Stimulated activated naive CD8-positive, alpha-beta T cell treated with anti-CD3 and anti-CD28 coated beads, Interleukin-15, Interleukin-2, amounts not matched to agents 100 U/mL and 50 U/mL, for 24 hours (primary cell): ENCODE measurements at regions not wholly inside any gene's neighbourhood (a gene's known extent, or its start where the extent isn't known, plus 50 kb on each side); places are given as distances from the start of the nearest gene placed in this dataset.
A peak's percentile ranks its signal among the peaks of the same experiment; 100 is the strongest.
"Not testable (repeated sequence)": the region's sequence is repeated elsewhere in the genome, so short reads cannot be mapped to it uniquely, and the experiment has no call there.

Source experiments
- ATAC-seq: fragments of 150-1000 bp; cut with Tn5 transposase; one replicate; pipeline ENCODE4 v1.10.0; 2021
- DNase-seq: peaks from one replicate; pipeline ENCODE4 v3.0.0; 2021

DNA sequence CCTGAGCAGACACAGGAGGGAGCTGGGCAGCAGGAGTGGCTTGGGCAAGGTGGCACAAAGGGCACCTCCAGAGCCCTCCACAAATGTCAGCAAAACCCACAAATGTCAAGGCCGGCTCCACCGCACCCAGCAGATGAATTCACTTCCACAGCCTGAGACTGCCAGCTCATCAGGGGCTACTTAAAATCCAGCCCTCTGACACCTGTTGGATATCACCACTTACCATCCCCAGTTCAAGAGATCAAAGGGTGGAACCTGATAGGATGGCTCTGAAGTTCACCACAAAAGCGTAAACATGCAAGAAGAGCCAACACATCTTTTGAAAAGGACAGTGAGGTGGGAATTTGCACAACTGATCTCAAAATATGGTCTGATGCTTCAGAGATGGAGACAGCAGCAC is 168.6 kb upstream of the GRK3 start:
- ATAC-seq (peak; percentile 44), DNase-seq (peak; percentile 22)

DNA sequence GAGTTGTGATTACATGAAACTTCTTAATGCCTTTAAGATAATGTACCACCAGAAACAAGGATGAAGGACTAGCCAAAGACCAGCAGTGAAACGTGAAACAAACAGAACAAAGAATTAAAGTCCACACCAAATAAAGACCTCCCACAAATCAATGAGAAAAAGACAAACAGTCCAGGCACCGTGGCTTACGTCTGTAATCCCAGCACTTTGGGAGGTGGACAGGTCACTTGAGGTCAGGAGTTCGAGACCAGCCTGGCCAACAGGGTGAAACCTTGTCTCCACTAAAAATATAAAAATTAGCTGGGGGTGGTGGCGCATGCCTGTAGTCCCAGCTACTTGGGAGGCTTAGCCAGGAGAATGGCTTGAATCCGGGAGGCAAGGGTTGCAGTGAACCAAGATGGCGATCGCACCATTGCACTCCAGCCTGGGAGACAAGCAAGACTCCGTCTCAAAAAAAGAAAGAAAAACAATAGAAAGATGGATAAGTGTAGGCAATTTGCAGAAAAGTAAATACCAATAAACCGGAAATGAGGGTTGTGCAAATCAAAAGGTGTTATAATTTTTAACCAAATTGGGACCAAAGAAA is 167.8 kb upstream of the GRK3 start:
- ATAC-seq (no peak), DNase-seq (no peak)

DNA sequence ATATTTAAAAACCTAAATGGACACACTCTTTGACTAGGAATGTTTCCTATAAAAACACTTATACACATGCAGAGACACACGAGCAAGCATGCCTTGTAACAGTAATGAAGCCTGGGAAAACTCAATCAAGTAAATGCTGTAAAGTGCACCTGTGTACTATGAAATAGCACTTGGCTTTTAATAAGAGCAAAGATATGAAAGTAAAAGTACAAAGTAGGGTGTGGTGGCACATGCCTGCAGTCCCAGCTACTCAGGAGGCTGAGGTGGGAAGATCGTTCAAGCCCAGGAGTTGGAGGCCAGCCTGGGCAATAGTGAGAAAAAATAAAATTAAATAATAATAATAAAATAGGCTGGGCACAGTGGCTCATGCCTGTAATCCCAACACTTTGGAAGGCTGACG is 166.9 kb upstream of the GRK3 start:
- DNase-seq, result no peak
- ATAC-seq, result no peak

DNA sequence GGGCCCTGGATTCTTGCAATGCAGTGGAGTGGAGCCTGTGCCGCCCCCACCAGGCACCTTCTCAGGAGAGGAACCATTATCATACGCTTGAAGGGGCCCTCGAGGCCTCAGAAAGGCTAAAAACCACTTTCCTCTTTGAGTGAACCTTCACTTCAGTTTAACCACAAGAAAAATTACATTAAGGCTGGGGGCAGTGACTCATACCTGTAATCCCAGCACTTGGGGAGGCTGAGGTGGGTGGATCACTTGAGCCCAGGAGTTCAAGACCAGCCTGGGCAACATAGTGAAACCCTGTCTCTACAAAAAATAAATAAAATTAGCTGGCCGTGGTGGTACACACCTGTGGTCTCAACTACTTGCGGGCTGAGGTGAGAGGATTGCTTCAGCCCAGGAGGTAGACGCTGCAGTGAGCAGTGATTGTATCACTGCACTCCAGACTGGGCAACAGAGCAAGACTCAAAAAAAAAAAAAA is 165.8 kb upstream of the GRK3 start:
- peak; percentile 90 for ATAC-seq
- peak; percentile 55 for DNase-seq

DNA sequence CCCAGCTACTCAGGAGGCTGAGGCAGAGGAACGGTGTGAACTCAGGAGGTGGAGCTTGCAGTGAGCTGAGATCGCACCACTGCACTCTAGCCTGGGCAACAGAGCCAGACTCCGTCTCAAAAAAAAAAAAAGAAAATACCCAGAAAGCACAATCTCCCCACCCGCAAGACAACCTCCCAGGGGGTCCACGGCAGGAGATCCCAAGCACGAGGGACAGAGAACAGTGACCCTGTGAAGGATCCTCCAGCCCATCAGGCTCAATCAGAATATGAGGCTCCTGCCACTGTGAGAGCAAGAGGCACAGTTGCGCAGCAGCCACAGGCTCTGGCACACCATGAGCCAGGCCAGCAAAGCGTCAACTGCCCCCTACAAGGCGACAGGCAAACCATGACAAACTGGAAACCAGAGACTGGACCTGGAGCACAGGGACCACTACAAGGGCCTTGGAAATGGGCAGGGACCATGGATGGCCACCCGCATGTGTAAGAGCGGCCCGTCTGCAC is 164.8 kb upstream of the GRK3 start:
- no peak for DNase-seq
- no peak for ATAC-seq

DNA sequence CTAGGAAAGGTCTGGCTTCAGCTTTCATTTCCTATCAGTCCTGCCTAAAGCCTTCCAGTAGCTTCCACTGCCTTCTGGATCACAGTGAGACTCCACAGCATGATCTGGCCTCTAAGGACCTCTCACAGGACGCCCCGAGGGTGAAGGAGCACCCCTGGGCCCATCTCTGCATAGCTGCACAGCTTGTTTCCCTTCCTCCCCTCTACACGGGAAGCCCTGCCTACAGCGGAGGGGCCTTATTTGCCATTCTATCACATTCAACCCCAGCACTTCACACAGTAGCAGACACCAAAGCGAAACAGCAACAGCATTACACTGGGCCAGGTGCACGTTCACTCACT is 162.3 kb upstream of the GRK3 start:
- DNase-seq, result no peak
- ATAC-seq, result no peak

DNA sequence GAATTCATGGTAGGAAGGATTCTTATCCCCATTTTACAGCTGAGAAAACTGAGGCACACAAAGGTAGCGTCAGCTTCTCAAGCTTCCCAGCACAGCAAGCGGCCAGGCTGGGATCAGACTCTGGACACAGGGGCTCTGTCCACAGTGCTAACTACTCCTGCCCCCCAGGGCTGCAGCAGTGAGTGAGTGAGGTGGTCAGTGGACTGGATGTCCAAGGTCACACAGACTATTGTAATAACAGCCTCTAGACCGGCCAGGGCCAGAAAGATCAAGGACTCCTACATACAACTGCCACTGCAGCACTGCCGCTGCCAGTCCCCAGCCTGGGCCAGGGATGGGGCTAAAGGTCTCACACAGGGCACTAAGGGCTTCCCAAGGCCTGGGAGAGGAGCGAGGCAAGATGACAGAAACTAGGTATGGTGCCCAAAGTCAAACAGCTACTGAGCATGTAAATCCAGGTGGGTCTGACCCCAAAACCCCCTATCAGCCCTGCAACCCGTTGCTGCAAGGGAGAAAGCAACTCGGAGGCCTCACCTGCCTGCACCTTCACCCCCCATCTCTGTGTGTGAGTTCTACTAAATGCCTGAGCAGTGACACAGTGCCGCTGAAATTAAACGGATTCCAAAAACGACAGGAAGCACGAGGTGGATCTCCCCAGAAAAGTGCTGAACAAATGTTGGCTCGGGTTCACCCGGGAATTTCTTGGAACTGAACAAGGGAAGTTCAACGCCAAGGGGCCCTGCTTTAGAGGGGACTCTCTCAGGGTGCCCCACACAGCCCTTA is 161.8 kb upstream of the GRK3 start:
- ATAC-seq, result no peak
- no peak for DNase-seq

DNA sequence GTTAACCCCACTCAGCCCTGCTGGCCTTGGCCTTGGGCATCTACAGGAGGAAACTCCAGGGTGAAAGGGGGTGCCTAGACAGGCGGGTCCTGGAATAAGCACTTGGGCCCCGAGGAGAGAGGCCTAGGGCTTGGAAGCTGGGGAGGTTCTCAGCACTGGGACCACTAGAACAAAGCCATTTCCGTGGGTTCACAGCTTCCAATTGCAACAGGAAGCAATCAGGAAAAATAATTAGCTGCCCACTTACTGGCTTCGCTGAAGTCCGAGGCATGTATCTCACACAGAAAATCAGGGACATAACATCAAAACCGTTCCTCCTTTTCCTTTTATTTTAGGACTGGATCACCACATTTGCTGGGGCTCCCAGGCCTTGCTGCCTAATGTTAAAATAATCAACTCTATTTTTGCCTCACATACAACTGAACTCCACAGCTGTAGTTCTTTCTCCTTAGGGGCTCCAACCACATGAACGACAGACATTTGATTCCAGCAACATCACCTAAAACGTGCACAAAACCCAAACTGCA is 161.1 kb upstream of the GRK3 start:
- no peak for DNase-seq
- ATAC-seq, result no peak

DNA sequence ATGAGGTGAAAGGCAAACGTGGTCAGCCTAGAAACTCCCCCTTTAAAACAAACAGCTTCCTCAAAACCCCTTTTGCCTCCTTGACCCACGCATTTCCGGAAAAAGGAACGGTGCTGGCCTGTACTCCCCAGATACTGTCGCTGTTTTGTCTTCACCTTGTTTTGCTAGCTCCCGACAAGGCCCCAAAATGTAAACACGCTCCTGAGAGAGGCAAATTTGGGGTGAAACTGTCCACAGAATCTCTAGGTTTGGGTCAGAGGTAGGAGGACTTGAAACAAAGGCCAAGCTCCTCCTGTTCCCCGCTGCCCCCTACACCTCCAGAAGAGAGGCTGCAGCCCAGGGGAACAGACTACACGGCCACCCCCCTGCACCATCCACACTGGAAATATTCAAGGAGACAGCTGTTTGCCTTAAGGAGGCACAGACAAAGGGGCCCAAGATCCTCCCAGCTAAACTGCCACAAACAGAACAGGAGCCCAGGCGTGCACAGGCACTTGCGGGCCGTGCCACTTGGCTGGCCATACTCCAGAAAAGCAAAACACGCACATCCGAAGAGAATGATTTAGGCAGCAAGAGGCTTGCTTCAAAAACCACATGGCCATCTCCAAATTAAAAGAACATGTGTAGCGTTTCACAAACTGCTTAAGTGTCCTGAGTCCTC is 160.5 kb upstream of the GRK3 start:
- DNase-seq (no peak), ATAC-seq (no peak)

DNA sequence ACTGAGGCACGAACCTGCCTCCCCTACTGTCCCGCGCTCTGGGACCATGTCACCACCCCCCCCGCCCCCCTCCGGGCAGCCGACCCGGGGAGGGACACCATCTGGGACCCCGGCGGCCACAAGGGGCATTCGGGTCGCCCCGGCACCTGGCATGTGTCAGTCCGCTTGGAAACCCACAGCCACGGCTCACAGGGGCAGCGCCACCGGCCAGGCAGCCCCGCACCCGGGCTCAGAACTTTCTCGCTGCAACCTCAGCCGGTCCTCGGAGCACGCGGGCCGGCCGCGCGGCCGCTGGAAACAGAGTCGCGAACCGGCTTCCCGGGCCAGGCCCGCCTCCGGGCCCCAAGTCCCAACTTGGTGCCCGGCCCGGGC is 159.9 kb upstream of the GRK3 start:
- ATAC-seq (no peak), DNase-seq (peak; percentile 30)

DNA sequence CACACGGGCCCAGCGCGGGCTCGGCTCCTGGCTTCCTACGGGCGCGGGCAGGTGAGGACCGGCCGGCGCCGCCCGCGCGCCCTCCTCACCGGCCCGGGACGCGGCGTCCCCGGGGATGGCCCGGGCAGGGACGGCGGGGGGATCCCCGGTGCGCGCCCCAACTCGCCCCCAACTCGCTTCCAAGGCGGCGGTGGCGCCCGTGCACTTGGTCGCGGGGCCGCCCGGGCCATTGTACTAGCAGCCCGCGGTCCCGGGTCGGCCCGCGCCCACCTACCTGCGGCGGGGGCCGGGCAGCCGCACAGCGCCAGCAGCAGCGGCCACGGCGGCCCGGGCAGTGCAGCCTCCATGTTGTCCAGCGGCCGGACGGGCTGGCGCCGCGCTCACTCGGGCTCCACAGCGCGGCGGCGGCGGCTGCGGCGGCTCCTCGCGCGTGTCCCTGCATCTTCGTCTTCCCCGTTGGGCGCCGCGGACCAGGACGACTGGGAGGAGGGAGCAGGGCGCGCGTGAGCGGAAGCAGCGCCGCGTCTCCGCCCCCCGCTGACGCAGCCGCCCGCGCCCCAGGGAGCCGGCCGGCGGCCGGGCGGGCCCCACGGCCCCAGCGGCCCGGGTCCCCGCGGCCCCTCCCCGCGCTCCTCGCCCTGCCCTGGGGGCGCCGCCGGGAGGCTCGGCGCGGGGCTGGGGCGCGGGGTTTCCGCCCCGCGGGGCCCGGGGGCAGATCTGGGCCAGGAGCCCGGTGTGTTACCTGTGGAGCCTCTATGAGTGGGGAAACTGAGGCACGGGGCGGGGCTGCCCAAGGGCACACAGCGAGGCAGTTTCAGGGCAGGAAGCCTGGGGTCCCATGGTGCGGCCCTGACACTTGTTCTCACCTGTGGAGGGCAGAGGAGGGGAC is 159.3 kb upstream of the GRK3 start:
- peak; percentile 87 for ATAC-seq
- DNase-seq, result peak; percentile 81

DNA sequence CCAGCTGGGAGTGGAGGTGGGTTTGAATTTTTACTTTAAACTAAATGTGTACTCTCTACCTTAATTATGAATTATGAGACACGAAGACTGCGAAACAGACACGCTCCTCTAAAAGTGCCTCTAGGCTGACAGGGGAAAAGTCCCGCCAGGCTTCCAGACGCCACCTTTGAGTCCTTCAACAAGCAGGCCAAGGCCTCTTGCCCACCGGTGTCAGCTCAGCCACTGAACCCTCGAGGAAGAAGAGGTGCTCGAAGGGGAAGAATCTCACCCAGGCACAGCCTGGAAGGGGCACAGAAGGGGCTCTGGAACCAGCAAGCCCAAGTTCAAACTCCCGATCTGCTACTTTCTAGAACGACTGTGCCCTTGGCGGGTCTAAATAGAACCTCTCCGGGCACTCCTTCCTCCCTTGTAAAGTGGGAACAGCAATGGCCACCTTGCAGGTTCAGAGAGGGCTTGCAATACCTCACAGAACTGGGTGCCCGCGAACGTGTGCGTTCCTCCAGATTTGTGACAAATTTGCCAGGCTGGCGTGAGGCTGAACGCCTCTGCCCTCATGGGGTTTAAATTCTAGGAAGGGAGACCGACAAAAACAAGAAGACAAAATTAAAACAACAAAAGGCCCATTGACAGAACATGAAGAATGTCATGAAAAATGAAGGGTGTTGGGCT is 158.5 kb upstream of the GRK3 start:
- DNase-seq, result no peak
- no peak for ATAC-seq

DNA sequence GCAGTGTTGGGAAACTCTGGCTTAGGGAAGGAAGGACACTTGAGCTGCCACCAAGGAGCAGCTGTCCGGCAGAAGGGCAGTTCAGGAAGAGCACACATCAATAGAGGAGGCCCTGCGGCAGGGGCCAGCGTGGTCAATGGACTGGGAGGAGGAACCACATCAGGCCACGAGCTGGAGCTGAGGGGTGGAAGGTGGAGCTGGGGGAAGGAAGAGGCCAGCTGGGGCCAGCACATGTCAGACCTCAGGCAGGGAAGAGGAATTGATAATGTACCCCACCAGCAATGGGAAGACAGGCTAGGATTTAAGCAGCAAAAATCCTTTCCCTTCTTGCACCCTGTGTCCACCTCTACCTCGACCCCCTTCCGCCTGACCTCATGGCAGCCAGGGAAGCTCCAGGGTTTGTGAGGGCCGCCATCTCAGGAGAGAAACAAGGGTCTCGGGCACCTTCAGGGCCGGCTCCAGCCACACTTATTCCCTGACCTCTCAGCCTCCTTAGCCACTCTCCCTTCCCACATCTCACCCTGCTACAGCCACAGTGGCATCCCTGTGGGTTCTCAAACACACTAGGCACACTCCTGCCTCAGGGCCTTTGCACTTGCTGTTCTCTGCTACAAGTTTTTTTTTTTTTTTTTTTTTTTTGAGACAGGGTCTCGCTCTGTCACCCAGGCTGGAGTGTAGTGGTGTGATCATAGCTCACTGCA is 157.8 kb upstream of the GRK3 start:
- ATAC-seq, result no peak

DNA sequence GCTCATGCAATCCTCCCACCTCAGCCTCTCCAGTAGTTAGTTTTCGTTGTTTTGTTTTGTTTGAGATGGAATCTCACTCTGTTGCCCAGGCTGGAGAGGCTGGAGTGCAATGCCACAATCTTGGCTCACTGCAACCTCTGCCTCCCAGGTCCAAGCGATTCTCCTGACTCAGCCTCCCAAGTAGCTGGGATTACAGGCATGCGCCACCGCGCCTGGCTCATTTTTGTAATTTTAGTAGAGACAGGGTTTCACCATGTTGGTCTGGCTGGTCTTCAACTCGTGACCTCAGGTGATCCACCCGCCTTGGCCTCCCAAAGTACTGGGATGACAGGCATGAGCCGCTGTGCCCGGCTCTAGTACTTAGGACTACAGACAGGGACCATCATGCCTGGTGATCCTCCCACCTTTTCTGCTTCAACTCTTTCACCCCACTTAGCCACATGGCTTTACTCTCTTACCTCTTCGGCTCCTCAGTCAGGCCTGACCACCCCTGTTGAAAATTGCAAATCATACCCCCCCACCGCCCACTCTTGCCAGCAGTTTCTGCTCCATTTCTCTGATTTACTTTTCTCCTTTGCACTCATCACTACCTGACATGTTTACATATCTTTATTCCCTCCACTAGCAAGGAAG is 157.1 kb upstream of the GRK3 start:
- DNase-seq, result no peak
- ATAC-seq, result no peak

More for the DNA sequence above, 157.8 kb upstream of the GRK3 start:
- DNase-seq, result no peak

DNA sequence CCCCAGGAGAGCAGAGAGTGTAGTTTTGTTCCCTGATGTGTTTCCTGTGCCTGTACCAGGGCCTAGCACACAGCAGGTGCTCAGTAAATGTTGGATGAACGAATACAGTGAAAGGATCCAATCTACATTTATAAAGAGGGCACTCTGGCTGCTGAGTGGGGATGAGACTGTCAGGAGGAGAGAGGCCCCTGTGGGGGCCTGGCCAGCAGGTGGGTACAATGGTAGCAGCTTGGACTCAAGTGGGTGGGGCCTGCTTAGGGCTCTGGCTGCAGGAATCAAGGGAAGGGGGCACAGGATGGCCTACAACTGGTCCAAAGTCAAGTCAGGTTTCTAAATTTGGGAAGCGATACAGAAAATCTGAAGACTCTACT is 156.6 kb upstream of the GRK3 start:
- ATAC-seq, result no peak
- no peak for DNase-seq

DNA sequence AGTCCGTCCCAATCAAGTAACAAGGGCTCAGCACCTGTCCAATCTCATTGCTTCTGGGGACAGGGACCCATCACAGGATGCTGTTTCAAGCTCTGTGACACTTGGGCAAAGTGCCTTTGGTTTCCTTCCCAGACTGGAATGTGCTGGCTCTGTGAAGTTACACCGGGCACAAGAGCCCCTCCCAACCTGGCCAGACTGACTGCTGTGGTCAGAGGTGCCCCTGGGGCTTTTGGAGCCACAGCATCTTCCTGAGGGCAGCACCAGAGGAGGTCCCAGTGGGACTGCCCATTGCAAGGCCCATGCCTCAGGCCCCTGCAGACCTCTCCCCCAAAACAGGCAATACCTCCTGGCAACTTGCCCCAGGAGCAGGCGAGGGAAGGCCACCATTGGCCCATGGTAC is 155.2 kb upstream of the GRK3 start:
- DNase-seq (no peak), ATAC-seq (no peak)

DNA sequence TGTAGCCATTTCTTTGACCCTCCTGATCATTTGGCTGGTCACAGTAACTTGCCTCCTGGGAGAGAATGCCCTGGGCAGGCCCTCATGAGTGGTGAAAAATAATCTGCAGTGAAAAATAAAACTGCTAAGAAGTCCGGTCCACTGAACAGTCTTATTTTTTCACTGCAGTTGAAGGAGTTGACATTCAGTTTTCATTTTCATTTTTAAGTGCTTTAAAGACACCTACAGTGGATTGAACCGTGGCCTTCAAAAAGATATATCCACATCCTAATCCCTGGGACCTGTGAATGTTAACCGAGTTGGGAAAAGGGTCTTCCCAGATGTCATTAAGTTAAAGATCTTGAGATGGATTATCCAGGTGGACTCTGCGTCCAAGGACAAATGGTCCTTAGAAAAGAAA is 153.6 kb upstream of the GRK3 start:
- ATAC-seq (no peak), DNase-seq (no peak)

DNA sequence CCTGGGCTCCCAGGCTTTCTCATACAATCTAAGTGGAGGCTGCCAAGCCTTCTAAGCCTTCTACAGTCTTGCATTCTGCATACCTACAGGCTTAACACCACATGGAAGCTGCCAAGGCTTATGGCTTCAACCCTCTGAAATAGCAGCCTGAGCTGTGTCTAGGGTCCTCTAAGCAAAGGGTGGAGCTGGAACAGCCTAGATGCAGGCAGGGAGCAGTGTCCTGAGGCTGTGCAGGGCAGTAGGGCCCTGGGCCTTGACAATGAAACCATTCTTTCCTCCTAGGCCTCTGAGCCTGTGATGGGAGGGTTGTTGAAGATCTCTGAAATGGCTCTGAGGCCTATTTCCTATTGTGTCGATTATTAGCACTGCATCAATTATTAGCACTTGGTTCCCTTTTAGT is 150.9 kb upstream of the GRK3 start:
- DNase-seq (no peak), ATAC-seq (no peak)

DNA sequence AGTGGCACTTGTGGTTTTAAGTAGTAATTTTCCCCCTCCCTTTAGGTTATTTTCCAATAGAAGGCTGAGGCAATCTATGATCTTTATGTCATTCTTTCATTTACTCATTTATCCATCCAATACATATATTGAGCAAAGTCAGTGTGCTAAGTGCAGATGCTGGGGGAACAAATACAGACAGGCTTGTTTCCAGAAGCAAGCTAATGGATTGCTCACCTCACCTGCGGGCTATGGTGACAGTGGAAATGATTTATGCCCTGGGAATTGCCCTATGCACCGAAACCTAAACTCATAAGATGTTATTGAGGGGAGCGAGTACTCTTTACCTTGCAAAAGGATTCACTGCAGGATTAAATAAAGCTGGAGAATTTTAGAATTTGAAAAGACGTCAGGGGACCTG is 148.7 kb upstream of the GRK3 start:
- DNase-seq, ATAC-seq: not testable (repeated sequence)

DNA sequence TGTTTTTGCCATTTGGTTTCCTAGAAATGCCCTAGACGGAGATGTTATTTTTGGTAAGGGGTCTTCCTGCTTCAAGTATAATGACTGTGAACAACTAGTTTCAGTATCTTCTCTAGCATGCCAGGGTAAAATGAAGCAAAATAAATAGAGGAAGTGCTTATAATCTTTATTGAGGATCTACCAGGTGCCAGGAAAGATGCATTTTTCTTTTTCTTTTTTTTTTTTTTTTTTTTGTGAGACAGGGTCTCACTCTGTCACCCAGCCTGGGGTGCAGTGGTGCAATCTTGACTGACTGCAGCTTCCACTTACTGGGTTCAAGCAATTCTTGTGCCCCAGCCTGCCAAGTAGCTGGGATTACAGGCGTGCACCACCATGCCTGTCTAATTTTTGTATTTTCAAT is 146.6 kb upstream of the GRK3 start:
- ATAC-seq, DNase-seq: not testable (repeated sequence)
